GM20000 (cell line): ENCODE measurements at regions not wholly inside any gene's neighbourhood (a gene's known extent, or its start where the extent isn't known, plus 50 kb on each side); places are given as distances from the start of the nearest gene placed in this dataset.

Experiments used
- DNase-seq: peaks from one replicate; pipeline ENCODE4 v3.0.0; 2012; ENCODE audit warnings: low spot score
- CTCF ChIP-seq: IDR thresholded peaks from 2 replicates; pipeline ENCODE4 v1.5.1; 2012; ENCODE audit warnings: mild to moderate bottlenecking, control low read depth; ENCODE audit errors: extremely low read depth, missing control alignments

- no peak for TF ChIP-seq CTCF
Observed at GRCh38 chr3:27575499-27575898, 91.3 kb upstream of the SLC4A7 start.

GRCh38 chr3:27574438-27574795 lies 90.2 kb upstream of the SLC4A7 start:
- no peak for TF ChIP-seq CTCF
- DNase-seq, result no peak

More at GRCh38 chr3:27575499-27575898, 91.3 kb upstream of the SLC4A7 start:
- no peak for DNase-seq

- TF ChIP-seq CTCF, result no peak
- no peak for DNase-seq
Observed at GRCh38 chr3:27573780-27574437, 89.7 kb upstream of the SLC4A7 start.

- no peak for DNase-seq
- no peak for TF ChIP-seq CTCF
Observed at GRCh38 chr3:27573138-27573537, 89.0 kb upstream of the SLC4A7 start.

- no peak for DNase-seq
- no peak for TF ChIP-seq CTCF
Observed at GRCh38 chr3:27571345-27571744, 87.2 kb upstream of the SLC4A7 start.

- no peak for TF ChIP-seq CTCF
- no peak for DNase-seq
Observed at GRCh38 chr3:27570421-27571106, 86.4 kb upstream of the SLC4A7 start.

- no peak for TF ChIP-seq CTCF
- no peak for DNase-seq
Observed at GRCh38 chr3:27568393-27568792, 84.2 kb upstream of the SLC4A7 start.
